Activated CD8-positive, alpha-beta T cell treated with anti-CD3 and anti-CD28 coated beads for 36 hours (primary cell): ENCODE measurements at regions not wholly inside any gene's neighbourhood (a gene's known extent, or its start where the extent isn't known, plus 50 kb on each side); places are given as distances from the start of the nearest gene placed in this dataset.

Source experiments
- ATAC-seq: fragments of 200-7000 bp; cut with Tn5 transposase; one replicate; pipeline ENCODE4 v1.10.0; 2021; ENCODE audit warnings: mild to moderate bottlenecking, moderate library complexity
- CTCF ChIA-PET: fragments of 350-600 bp; sonication (Branson Sonifier 250); formaldehyde crosslinking; loops from one replicate; lab custom pipeline; 2021; ENCODE audit warnings: antibody characterized with exemption; lab: Charles Lee
- POLR2A ChIA-PET: fragments of 350-600 bp; sonication (Branson Sonifier 250); formaldehyde crosslinking; loops from one replicate; lab custom pipeline; 2021; ENCODE audit warnings: antibody characterized with exemption; lab: Charles Lee
- DNase-seq: peaks from one replicate; pipeline ENCODE4 v3.0.0-alpha.2; 2020
- H3K27ac Mint-ChIP-seq: one replicate; pipeline ENCODE4 v1.8.0; 2021; ENCODE audit warnings: mild to moderate bottlenecking, mixed read lengths
- H3K27me3 Mint-ChIP-seq: one replicate; pipeline ENCODE4 v1.8.0; 2021; ENCODE audit warnings: mixed read lengths
- H3K36me3 Mint-ChIP-seq: one replicate; pipeline ENCODE4 v1.8.0; 2021; ENCODE audit warnings: low read depth, mixed read lengths
- H3K4me1 Mint-ChIP-seq: one replicate; pipeline ENCODE4 v1.8.0; 2021; ENCODE audit warnings: low read depth, mixed read lengths
- H3K4me3 Mint-ChIP-seq: one replicate; pipeline ENCODE4 v1.8.0; 2021; ENCODE audit warnings: mild to moderate bottlenecking, moderate library complexity, mixed read lengths
- H3K9me3 Mint-ChIP-seq: one replicate; pipeline ENCODE4 v1.8.0; 2021; ENCODE audit warnings: mixed read lengths
- intact Hi-C: fragments of 100-400 bp; cut with micrococcal nuclease; formaldehyde crosslinking; loops from one replicate; pipeline ENCODE4 v1.10.0; 2022
- TF ChIP-seq, protein P1 (sequence below): fragments of 200-600 bp; IDR thresholded peaks from one replicate; pipeline ENCODE4 v1.8.0; 2022; ENCODE audit warnings: antibody characterized with exemption, mild to moderate bottlenecking

DNA sequence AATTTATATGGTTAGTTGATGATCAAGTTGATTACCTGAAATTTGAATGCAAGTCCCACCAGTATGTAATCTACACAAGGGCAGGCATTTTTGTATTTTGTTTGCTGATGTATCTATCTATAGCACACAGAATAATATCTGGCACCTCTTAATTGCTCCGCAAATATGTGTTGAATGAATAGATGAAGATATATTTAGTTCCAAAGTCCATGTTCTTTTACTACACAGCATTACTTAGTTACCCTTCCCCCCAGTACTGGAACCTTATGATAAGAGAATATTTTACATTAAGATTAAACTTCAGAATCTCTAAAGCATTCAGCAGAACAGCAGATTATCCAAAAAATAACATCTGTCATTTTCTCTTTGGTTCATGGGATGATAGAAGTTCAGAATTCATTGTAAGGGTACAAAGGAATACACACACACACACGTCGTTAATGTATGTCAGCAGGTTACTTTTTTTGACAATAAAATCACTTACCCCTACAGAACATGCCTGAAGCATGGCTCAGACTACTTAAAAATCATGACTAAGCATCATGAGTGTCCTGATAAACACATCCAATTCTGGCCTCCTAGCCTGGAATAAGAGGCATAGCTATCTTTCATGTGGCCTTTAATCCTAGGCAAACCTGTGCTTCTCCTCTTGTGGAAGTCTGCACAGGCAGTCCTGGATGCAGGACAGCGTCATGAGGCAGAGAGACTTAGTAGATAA, 148.9 kb upstream of the TBC1D5 start:
- intact Hi-C loops = no loop called here
- ATAC-seq = no peak
- ChIA-PET POLR2A (no interaction called here), CTCF (no interaction called here)
- H3K4me3 Mint-ChIP-seq = no peak overlapping the region
- TF ChIP-seq, protein P1, sequence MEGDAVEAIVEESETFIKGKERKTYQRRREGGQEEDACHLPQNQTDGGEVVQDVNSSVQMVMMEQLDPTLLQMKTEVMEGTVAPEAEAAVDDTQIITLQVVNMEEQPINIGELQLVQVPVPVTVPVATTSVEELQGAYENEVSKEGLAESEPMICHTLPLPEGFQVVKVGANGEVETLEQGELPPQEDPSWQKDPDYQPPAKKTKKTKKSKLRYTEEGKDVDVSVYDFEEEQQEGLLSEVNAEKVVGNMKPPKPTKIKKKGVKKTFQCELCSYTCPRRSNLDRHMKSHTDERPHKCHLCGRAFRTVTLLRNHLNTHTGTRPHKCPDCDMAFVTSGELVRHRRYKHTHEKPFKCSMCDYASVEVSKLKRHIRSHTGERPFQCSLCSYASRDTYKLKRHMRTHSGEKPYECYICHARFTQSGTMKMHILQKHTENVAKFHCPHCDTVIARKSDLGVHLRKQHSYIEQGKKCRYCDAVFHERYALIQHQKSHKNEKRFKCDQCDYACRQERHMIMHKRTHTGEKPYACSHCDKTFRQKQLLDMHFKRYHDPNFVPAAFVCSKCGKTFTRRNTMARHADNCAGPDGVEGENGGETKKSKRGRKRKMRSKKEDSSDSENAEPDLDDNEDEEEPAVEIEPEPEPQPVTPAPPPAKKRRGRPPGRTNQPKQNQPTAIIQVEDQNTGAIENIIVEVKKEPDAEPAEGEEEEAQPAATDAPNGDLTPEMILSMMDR = no peak
- H3K27ac Mint-ChIP-seq = no peak overlapping the region
- peaks cover 2% of the 10 kb centered on the region for H3K27me3 Mint-ChIP-seq
- H3K4me1 Mint-ChIP-seq = no peaks in the 10 kb centered on the region
- H3K9me3 Mint-ChIP-seq = peaks cover 3% of the 10 kb centered on the region
- no peaks in the 10 kb centered on the region for H3K36me3 Mint-ChIP-seq
- DNase-seq = no peak

DNA sequence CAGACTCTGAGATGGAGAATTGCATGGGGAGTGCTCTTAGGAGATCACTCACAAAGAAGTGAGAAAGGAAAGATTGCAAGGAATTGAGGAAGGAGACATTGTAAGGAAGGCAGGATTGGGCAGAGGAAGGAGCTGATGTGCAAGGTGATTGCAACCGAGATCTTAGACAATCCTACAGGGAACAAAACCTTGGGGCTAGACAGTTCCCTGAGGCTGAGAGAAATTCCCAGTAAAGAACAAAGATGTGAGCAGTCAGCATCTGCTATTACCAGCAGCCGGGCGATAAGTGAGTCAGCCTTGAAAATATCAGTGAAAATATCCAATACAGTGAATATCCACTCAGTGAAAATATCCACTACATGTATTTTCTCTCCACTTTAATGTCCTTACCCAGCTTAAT, 143.6 kb upstream of the TBC1D5 start:
- Mint-ChIP-seq H3K4me1 (no peaks in the 10 kb centered on the region), H3K9me3 (no peaks in the 10 kb centered on the region), H3K27me3 (peaks cover 2% of the 10 kb centered on the region), H3K4me3 (no peak overlapping the region), H3K27ac (no peak overlapping the region), H3K36me3 (no peaks in the 10 kb centered on the region)
- TF ChIP-seq, protein P1 = no peak
- ChIA-PET POLR2A (no interaction called here), CTCF (interaction anchor here (1.0 kb wide), 1 partner anchor 51 kb away, joined by 3 read pairs; no protein-coding TSS in a partner anchor)
- no peak for DNase-seq
- intact Hi-C loops = no loop called here
- no peak for ATAC-seq

DNA sequence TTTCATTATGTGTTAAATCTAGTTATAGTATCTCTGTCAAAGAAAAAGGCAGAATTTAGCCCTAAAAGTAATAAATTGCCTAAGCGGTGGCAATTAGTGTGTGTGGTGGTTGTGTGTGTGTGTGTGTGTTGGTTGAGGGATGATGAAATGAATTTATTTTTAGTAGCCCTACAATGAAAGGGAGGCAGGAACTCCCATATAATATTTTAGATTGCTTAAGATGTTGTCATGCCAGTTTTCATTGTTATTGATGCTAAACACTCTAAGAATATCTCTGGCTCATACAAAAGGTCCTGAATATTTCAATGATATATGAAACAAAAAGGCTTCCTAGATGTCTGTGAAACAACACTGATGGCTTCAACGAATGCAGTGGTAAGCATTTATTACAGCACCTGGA, 140.6 kb upstream of the TBC1D5 start:
- intact Hi-C loops = no loop called here
- Mint-ChIP-seq H3K36me3 (no peaks in the 10 kb centered on the region), H3K4me1 (no peaks in the 10 kb centered on the region), H3K4me3 (no peak overlapping the region), H3K27me3 (peaks cover 2% of the 10 kb centered on the region), H3K9me3 (no peaks in the 10 kb centered on the region), H3K27ac (no peak overlapping the region)
- no peak for DNase-seq
- ChIA-PET CTCF (no interaction called here), POLR2A (no interaction called here)
- TF ChIP-seq, protein P1 = no peak
- ATAC-seq = no peak

DNA sequence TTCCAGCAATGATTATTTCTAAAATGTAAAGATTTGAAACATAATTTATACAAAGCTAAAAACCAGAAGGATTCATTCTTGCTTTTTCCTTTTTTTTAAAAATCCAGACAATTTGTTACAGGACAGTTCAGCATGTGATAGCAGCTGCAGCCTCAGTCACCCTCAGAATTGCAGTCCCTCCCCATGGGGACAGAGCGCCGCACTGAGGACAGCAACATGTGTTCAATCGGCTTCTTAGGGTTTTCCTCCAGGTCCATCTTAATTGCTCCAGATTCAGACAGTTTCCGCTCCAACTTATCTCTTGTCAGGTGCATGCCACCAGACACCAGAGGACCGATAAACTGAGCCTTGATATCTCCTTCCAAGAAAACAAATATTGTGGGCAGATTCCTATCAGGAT, 134.9 kb upstream of the TBC1D5 start:
- ATAC-seq = no peak
- intact Hi-C loops = no loop called here
- H3K4me1 Mint-ChIP-seq = no peaks in the 10 kb centered on the region
- no peaks in the 10 kb centered on the region for H3K36me3 Mint-ChIP-seq
- H3K27me3 Mint-ChIP-seq = peaks cover 3% of the 10 kb centered on the region
- no peak overlapping the region for H3K27ac Mint-ChIP-seq
- ChIA-PET POLR2A (no interaction called here), CTCF (no interaction called here)
- H3K4me3 Mint-ChIP-seq = no peak overlapping the region
- TF ChIP-seq, protein P1 = no peak
- DNase-seq = no peak
- no peaks in the 10 kb centered on the region for H3K9me3 Mint-ChIP-seq

DNA sequence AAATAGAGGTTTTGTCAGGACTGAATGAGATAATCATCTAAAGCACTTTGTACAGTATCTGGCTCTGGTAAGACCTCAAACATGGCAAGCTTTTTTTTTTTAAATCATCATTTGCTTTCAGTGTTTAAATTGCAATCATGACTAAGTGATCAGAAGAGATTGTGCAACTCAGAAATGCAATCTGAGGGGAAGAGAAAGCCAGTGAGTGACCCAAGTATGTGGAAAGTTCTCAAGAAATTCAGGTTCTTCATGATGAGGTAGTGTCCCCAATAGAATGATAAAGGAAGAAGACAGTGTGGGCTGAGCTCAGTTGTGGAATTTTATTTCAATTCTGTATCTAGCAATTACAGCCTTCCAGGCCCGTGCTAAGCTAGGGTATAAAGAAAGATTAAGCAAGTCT, 132.2 kb upstream of the TBC1D5 start:
- ATAC-seq (no peak), DNase-seq (no peak)
- Mint-ChIP-seq H3K36me3 (no peaks in the 10 kb centered on the region), H3K4me3 (no peak overlapping the region), H3K27me3 (peaks cover 3% of the 10 kb centered on the region), H3K9me3 (no peaks in the 10 kb centered on the region), H3K27ac (no peak overlapping the region), H3K4me1 (no peaks in the 10 kb centered on the region)
- POLR2A ChIA-PET = no interaction called here
- intact Hi-C loops = no loop called here
- CTCF ChIA-PET = no interaction called here
- TF ChIP-seq, protein P1 = no peak
